ENCODE measurements at regions not wholly inside any gene's neighbourhood (a gene's known extent, or its start where the extent isn't known, plus 50 kb on each side); places are given as distances from the start of the nearest gene placed in this dataset.

DNA sequence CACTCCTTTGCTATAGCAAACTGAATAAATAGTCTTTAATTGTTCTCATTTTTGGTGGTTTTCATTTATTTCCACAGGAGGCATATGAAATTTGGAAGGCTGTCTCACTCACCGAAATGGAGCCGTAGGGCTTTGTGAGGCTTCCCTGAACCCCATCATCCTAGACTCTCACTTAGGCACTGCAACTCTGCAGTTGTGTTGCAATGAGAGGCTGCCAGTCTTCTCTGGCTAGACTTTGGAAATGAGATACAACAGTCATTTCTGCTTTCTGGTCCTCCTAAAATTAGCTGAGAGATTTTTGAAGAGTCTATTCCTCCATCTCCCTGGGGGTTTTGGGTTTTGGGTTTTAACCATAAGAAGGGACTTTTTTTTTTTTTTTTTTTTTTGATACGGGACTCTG, 146.5 kb downstream of the SH3BGRL start:
- no peaks in the 10 kb centered on the region for H4K20me1 ChIP-seq (ENCODE audit: insufficient read depth, low read length)
- no peak for DNase-seq
- TF ChIP-seq EZH2 (optimal IDR thresholded peaks at IDR 0.05; ENCODE audit: low read depth, low read length) (no peak), EZH2phosphoT487 (IDR thresholded peaks at IDR 0.05; ENCODE audit: low read length) (no peak)
- TF ChIP-seq, protein P1, sequence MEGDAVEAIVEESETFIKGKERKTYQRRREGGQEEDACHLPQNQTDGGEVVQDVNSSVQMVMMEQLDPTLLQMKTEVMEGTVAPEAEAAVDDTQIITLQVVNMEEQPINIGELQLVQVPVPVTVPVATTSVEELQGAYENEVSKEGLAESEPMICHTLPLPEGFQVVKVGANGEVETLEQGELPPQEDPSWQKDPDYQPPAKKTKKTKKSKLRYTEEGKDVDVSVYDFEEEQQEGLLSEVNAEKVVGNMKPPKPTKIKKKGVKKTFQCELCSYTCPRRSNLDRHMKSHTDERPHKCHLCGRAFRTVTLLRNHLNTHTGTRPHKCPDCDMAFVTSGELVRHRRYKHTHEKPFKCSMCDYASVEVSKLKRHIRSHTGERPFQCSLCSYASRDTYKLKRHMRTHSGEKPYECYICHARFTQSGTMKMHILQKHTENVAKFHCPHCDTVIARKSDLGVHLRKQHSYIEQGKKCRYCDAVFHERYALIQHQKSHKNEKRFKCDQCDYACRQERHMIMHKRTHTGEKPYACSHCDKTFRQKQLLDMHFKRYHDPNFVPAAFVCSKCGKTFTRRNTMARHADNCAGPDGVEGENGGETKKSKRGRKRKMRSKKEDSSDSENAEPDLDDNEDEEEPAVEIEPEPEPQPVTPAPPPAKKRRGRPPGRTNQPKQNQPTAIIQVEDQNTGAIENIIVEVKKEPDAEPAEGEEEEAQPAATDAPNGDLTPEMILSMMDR (IDR thresholded peaks at IDR 0.05; ENCODE audit: low read length), result no peak
- no peak overlapping the region for H3K4me3 ChIP-seq (ENCODE audit: low read length)
- no peaks in the 10 kb centered on the region for H3K36me3 ChIP-seq (replicated peaks; ENCODE audit: insufficient read depth, low read length)
- H3K9me3 ChIP-seq (replicated peaks; ENCODE audit: insufficient read depth, low read length), result no peaks in the 10 kb centered on the region
- H3K9ac ChIP-seq (ENCODE audit: low read length), result no peak overlapping the region
- H3F3A ChIP-seq (ENCODE audit: insufficient read depth, low read length), result no peaks in the 10 kb centered on the region
- no peak overlapping the region for H3K27ac ChIP-seq (ENCODE audit: low read length)
- H3K4me2 ChIP-seq (ENCODE audit: low read depth, low read length), result no peak overlapping the region
- H3K4me1 ChIP-seq (ENCODE audit: low read length), result no peaks in the 10 kb centered on the region
- H3K79me2 ChIP-seq (ENCODE audit: low read length), result no peaks in the 10 kb centered on the region
- no peak overlapping the region for H2AFZ ChIP-seq (ENCODE audit: low read length)
- H3K27me3 ChIP-seq (replicated peaks; ENCODE audit: insufficient read depth, low read length), result no peaks in the 10 kb centered on the region
- no peaks in the 10 kb centered on the region for H3K9me2 ChIP-seq (replicated peaks; ENCODE audit: insufficient read depth, low read length)

DNA sequence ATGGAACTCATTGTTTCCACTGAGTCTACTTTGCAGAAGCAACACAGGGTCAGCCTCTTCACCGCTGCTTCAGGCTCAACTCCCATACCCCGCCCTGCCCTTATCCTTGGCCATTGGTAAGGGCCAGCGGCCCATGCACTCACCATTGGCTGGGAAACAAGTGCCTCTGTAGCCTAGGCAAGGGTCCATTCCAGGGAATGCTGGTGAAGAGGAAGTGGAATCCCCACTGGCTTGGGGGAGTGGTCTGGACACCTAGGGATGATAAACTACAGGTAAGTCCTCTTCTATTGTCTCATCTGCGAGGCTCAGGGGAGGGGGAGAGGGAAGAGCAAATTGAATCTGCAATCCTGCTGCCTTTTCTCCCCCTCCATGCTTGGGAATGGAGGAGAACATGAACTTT, 153.1 kb downstream of the SH3BGRL start:
- H3K9me3 ChIP-seq (replicated peaks; ENCODE audit: insufficient read depth, low read length), result no peaks in the 10 kb centered on the region
- no peak overlapping the region for H3K27ac ChIP-seq (ENCODE audit: low read length)
- H3K27me3 ChIP-seq (replicated peaks; ENCODE audit: insufficient read depth, low read length), result no peaks in the 10 kb centered on the region
- no peak overlapping the region for H3K9ac ChIP-seq (ENCODE audit: low read length)
- no peak for DNase-seq
- no peak overlapping the region for H3K4me3 ChIP-seq (ENCODE audit: low read length)
- no peaks in the 10 kb centered on the region for H3K4me1 ChIP-seq (ENCODE audit: low read length)
- no peak for TF ChIP-seq EZH2 (optimal IDR thresholded peaks at IDR 0.05; ENCODE audit: low read depth, low read length)
- no peak for TF ChIP-seq EZH2phosphoT487 (IDR thresholded peaks at IDR 0.05; ENCODE audit: low read length)
- TF ChIP-seq, protein P1 (IDR thresholded peaks at IDR 0.05; ENCODE audit: low read length), result no peak
- H4K20me1 ChIP-seq (ENCODE audit: insufficient read depth, low read length), result no peaks in the 10 kb centered on the region
- H3K4me2 ChIP-seq (ENCODE audit: low read depth, low read length), result no peak overlapping the region
- no peaks in the 10 kb centered on the region for H3F3A ChIP-seq (ENCODE audit: insufficient read depth, low read length)
- H3K9me2 ChIP-seq (replicated peaks; ENCODE audit: insufficient read depth, low read length), result no peaks in the 10 kb centered on the region
- H3K79me2 ChIP-seq (ENCODE audit: low read length), result no peaks in the 10 kb centered on the region
- no peaks in the 10 kb centered on the region for H3K36me3 ChIP-seq (replicated peaks; ENCODE audit: insufficient read depth, low read length)
- no peak overlapping the region for H2AFZ ChIP-seq (ENCODE audit: low read length)

DNA sequence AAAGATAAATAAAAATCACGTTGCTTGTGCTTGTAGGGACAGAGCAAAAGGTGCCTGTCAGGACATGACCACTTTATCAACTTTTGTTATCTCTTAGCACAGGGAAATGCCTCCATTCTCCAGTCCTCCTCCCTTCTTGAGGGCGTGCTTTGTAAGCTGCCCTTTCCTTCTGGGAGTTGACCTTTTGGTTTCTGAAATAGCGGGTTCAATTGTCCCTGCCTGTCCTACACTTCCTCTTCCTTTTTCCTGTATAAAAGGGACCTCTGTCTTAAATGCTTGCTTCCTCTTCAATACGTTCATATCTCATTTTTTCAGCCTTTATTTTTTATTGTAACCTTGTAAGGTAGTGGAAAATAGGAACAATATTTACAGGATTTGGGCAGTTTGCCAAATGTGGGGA, 153.5 kb downstream of the SH3BGRL start:
- no peak overlapping the region for H3K27ac ChIP-seq (ENCODE audit: low read length)
- H3K9me2 ChIP-seq (replicated peaks; ENCODE audit: insufficient read depth, low read length), result no peaks in the 10 kb centered on the region
- no peak for TF ChIP-seq EZH2 (optimal IDR thresholded peaks at IDR 0.05; ENCODE audit: low read depth, low read length)
- TF ChIP-seq EZH2phosphoT487 (IDR thresholded peaks at IDR 0.05; ENCODE audit: low read length), result no peak
- TF ChIP-seq, protein P1 (IDR thresholded peaks at IDR 0.05; ENCODE audit: low read length), result no peak
- no peaks in the 10 kb centered on the region for H3K9me3 ChIP-seq (replicated peaks; ENCODE audit: insufficient read depth, low read length)
- no peaks in the 10 kb centered on the region for H3K27me3 ChIP-seq (replicated peaks; ENCODE audit: insufficient read depth, low read length)
- no peak overlapping the region for H3K9ac ChIP-seq (ENCODE audit: low read length)
- no peaks in the 10 kb centered on the region for H3K36me3 ChIP-seq (replicated peaks; ENCODE audit: insufficient read depth, low read length)
- H3F3A ChIP-seq (ENCODE audit: insufficient read depth, low read length), result no peaks in the 10 kb centered on the region
- H3K4me3 ChIP-seq (ENCODE audit: low read length), result no peak overlapping the region
- no peak overlapping the region for H3K4me2 ChIP-seq (ENCODE audit: low read depth, low read length)
- no peaks in the 10 kb centered on the region for H4K20me1 ChIP-seq (ENCODE audit: insufficient read depth, low read length)
- no peaks in the 10 kb centered on the region for H3K79me2 ChIP-seq (ENCODE audit: low read length)
- H3K4me1 ChIP-seq (ENCODE audit: low read length), result no peaks in the 10 kb centered on the region
- H2AFZ ChIP-seq (ENCODE audit: low read length), result no peak overlapping the region
- no peak for DNase-seq

Measured in MM.1S (cell line).